HG02763 (cell line): ENCODE measurements at regions not wholly inside any gene's neighbourhood (a gene's known extent, or its start where the extent isn't known, plus 50 kb on each side); places are given as distances from the start of the nearest gene placed in this dataset.
"Not testable (repeated sequence)": the region's sequence is repeated elsewhere in the genome, so short reads cannot be mapped to it uniquely, and the experiment has no call there.

Source experiments
- ATAC-seq: cut with Tn5 transposase; IDR thresholded peaks from one replicate; pipeline ENCODE4 v1.9.1; 2021; ENCODE audit warnings: mild to moderate bottlenecking, moderate library complexity; ENCODE audit not compliant: unreplicated experiment

- not testable (repeated sequence) for ATAC-seq
These were observed 428.4 kb upstream of the SULF2 start for GRCh38 chr20:48213635-48214034.

- ATAC-seq: no peak
These were observed 427.7 kb upstream of the SULF2 start for GRCh38 chr20:48212806-48213509.

- no peak for ATAC-seq
These were observed 426.6 kb upstream of the SULF2 start for GRCh38 chr20:48211847-48212246.

GRCh38 chr20:48211238-48211637 is 426.0 kb upstream of the SULF2 start:
- ATAC-seq: no peak

- no peak for ATAC-seq
These were observed 425.1 kb upstream of the SULF2 start for GRCh38 chr20:48210111-48211027.

- ATAC-seq: no peak
These were observed 423.8 kb upstream of the SULF2 start for GRCh38 chr20:48209102-48209501.

GRCh38 chr20:48208176-48208575 is 422.9 kb upstream of the SULF2 start:
- no peak for ATAC-seq

GRCh38 chr20:48207505-48207904 is 422.2 kb upstream of the SULF2 start:
- no peak for ATAC-seq

- ATAC-seq: no peak
These were observed 420.5 kb upstream of the SULF2 start for GRCh38 chr20:48205786-48206185.

- ATAC-seq: no peak
These were observed 420.1 kb upstream of the SULF2 start for GRCh38 chr20:48205281-48205782.

GRCh38 chr20:48204499-48204898 is 419.2 kb upstream of the SULF2 start:
- no peak for ATAC-seq

GRCh38 chr20:48203252-48203651 is 418.0 kb upstream of the SULF2 start:
- no peak for ATAC-seq

GRCh38 chr20:48202334-48203113 is 417.2 kb upstream of the SULF2 start:
- ATAC-seq: no peak

- no peak for ATAC-seq
These were observed 416.6 kb upstream of the SULF2 start for GRCh38 chr20:48201885-48202284.

- no peak for ATAC-seq
These were observed 415.9 kb upstream of the SULF2 start for GRCh38 chr20:48201188-48201587.

GRCh38 chr20:48198929-48199451 is 413.7 kb upstream of the SULF2 start:
- no peak for ATAC-seq

GRCh38 chr20:48197066-48197465 is 411.8 kb upstream of the SULF2 start:
- no peak for ATAC-seq

GRCh38 chr20:48196486-48196885 is 411.2 kb upstream of the SULF2 start:
- no peak for ATAC-seq

- no peak for ATAC-seq
These were observed 410.7 kb upstream of the SULF2 start for GRCh38 chr20:48196001-48196400.

GRCh38 chr20:48195121-48195870 is 410.0 kb upstream of the SULF2 start:
- no peak for ATAC-seq
